DOHH2 (cell line): ENCODE measurements at regions not wholly inside any gene's neighbourhood (a gene's known extent, or its start where the extent isn't known, plus 50 kb on each side); places are given as distances from the start of the nearest gene placed in this dataset.

Experiments used
- H3F3A ChIP-seq: fragments of 200-600 bp; sonication (generic), shearing (Covaris generic); 2 replicates; pipeline ENCODE4 v1.6.0; 2016; ENCODE audit warnings: antibody characterized with exemption, mild to moderate bottlenecking; ENCODE audit not compliant: control insufficient read depth, insufficient read depth
- H3K27ac ChIP-seq: fragments of 200-600 bp; sonication (generic); 2 replicates; pipeline ENCODE4 v1.5.1; 2014; ENCODE audit warnings: low read depth, mild to moderate bottlenecking, low read length, moderate library complexity
- H3K27me3 ChIP-seq: fragments of 200-600 bp; sonication (generic); 2 replicates; pipeline ENCODE4 v1.6.1; 2014; ENCODE audit warnings: mild to moderate bottlenecking, low read length, mixed read lengths; ENCODE audit not compliant: control insufficient read depth
- H3K36me3 ChIP-seq: fragments of 200-600 bp; sonication (generic); 2 replicates; pipeline ENCODE4 v1.6.1; 2014; ENCODE audit warnings: mild to moderate bottlenecking, low read length, moderate library complexity, mixed read lengths; ENCODE audit not compliant: control insufficient read depth
- H3K4me1 ChIP-seq: fragments of 200-600 bp; sonication (generic); 2 replicates; pipeline ENCODE4 v1.6.1; 2014; ENCODE audit warnings: mild to moderate bottlenecking, low read length, mixed read lengths; ENCODE audit not compliant: control insufficient read depth
- H3K4me2 ChIP-seq: fragments of 200-600 bp; sonication (generic); 2 replicates; pipeline ENCODE4 v1.6.0; 2014; ENCODE audit warnings: mild to moderate bottlenecking, low read length, moderate library complexity
- H3K4me3 ChIP-seq: fragments of 200-600 bp; sonication (generic); 2 replicates; pipeline ENCODE4 v1.5.1; 2014; ENCODE audit warnings: mild to moderate bottlenecking, low read length, mixed read lengths
- H3K79me2 ChIP-seq: fragments of 200-600 bp; sonication (generic); 2 replicates; pipeline ENCODE4 v1.6.1; 2014; ENCODE audit warnings: mild to moderate bottlenecking, low read length, mixed read lengths; ENCODE audit not compliant: control insufficient read depth
- H3K9me2 ChIP-seq: fragments of 200-600 bp; sonication (generic); replicated peaks from 2 replicates; pipeline ENCODE4 v1.6.1; 2014; ENCODE audit warnings: mild to moderate bottlenecking, low read length, mixed read lengths; ENCODE audit not compliant: control insufficient read depth
- H3K9me3 ChIP-seq: fragments of 200-600 bp; sonication (generic); 2 replicates; pipeline ENCODE4 v1.6.1; 2014; ENCODE audit warnings: antibody characterized with exemption, low read length, mixed read lengths; ENCODE audit not compliant: control insufficient read depth, insufficient read depth
- H4K20me1 ChIP-seq: fragments of 200-600 bp; sonication (generic); 2 replicates; pipeline ENCODE4 v1.6.0; 2014; ENCODE audit warnings: low read depth, mild to moderate bottlenecking, antibody characterized with exemption, low read length, moderate library complexity; ENCODE audit not compliant: control insufficient read depth, insufficient read depth
- EZH2phosphoT487 ChIP-seq: fragments of 200-600 bp; sonication (generic); IDR thresholded peaks from 2 replicates; pipeline ENCODE4 v1.6.1; 2017; ENCODE audit warnings: borderline replicate concordance, mild to moderate bottlenecking, antibody characterized with exemption, low read length, moderate library complexity, mixed read lengths
- TF ChIP-seq, protein P1 (sequence below): fragments of 200-600 bp; sonication (generic); IDR thresholded peaks from one replicate; pipeline ENCODE4 v1.5.1; 2014; ENCODE audit warnings: antibody characterized with exemption, mild to moderate bottlenecking, low read depth, low read length; ENCODE audit not compliant: poor library complexity, severe bottlenecking

DNA sequence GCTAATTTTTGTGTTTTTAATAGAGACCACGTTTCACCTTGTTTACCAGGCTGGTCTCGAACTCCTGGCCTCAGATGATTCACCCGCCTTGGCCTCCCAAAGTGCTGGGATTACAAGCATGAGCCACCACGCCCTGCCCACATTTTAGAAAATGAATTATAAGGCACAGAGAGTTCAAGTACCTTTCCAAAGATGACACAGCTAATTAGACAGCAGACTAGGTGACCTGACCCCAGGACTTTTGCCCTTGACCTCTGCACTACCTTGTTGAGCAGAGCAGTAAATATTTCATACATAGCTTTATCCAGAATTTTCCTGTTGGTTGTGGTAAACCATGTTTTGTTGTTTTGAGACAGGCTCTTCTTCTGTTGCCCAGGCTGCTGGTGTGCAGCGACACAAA is 131.3 kb upstream of the KCTD7 start:
- H3F3A ChIP-seq = peaks cover 3% of the 10 kb centered on the region; the same call in 1 of the 2 replicates
- H3K9me3 ChIP-seq = no peaks in the 10 kb centered on the region
- no peak overlapping the region for H3K27ac ChIP-seq
- H4K20me1 ChIP-seq = no peaks in the 10 kb centered on the region
- peaks cover 3% of the 10 kb centered on the region for H3K36me3 ChIP-seq
- TF ChIP-seq EZH2phosphoT487 = no peak
- TF ChIP-seq, protein P1, sequence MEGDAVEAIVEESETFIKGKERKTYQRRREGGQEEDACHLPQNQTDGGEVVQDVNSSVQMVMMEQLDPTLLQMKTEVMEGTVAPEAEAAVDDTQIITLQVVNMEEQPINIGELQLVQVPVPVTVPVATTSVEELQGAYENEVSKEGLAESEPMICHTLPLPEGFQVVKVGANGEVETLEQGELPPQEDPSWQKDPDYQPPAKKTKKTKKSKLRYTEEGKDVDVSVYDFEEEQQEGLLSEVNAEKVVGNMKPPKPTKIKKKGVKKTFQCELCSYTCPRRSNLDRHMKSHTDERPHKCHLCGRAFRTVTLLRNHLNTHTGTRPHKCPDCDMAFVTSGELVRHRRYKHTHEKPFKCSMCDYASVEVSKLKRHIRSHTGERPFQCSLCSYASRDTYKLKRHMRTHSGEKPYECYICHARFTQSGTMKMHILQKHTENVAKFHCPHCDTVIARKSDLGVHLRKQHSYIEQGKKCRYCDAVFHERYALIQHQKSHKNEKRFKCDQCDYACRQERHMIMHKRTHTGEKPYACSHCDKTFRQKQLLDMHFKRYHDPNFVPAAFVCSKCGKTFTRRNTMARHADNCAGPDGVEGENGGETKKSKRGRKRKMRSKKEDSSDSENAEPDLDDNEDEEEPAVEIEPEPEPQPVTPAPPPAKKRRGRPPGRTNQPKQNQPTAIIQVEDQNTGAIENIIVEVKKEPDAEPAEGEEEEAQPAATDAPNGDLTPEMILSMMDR = no peak
- H3K4me3 ChIP-seq = no peak overlapping the region
- no peaks in the 10 kb centered on the region for H3K9me2 ChIP-seq
- H3K27me3 ChIP-seq = no peaks in the 10 kb centered on the region
- H3K4me2 ChIP-seq = no peak overlapping the region
- peaks cover 16% of the 10 kb centered on the region for H3K79me2 ChIP-seq
- peaks cover 10% of the 10 kb centered on the region for H3K4me1 ChIP-seq

DNA sequence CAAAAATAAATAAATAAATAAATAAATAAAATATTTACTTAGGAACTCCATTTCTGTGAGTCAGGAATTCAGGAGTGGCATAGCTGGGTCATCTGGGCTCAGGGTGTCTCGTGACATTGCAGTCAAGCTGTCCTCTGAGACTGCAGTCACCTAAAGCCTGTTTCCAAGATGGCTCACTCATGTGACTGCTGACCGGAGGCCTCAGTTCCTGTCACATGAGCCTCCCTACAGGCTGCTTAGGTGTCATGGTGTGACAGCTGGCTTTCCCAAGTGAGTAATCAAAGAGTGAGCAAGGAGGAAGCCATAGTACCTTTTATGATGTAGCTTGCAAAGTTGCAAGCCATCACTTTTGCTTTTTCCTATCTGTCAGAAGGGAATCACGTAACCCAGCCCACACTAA is 128.6 kb upstream of the KCTD7 start:
- TF ChIP-seq, protein P1 = no peak
- no peak for TF ChIP-seq EZH2phosphoT487

DNA sequence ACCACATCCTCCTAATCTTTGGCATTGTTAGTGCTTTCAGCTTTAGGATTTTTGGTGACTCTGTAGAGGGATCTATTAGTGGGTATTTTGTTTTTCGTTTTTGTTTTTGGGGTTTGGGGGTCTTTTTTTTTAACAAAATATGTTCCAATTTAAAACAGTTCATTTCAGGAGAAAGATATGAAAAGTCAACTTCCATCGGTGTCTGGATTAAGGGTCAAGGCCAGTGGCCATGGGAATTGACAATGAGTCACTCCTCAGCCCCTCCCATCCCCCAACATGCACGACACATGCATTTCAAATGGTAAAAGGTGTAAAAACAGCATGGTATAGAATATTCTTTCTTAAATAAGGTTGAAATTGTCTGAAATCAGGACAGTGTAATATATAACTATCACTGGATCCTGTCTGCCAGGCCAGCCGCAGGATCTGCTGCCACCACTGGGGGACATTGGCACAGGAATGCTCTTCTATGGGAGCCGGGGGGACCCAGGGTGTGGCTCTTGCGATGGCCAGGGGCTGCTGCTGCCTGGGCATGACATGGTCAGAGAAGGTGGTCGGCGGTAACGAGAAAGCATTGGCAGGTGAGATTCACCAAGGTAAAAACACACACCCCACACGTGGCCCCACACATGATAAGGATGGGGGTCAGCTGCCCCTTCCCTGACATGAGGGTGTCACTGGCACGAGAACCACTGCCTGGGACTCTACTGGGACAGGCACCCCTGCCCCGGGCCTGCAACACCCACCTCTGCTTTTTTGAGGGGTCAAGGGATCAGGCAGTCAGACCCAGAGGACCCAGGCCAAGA is 126.2 kb upstream of the KCTD7 start:
- Histone ChIP-seq H3K4me1 (no peaks in the 10 kb centered on the region), H3K4me2 (no peak overlapping the region), H3K79me2 (no peaks in the 10 kb centered on the region), H4K20me1 (no peaks in the 10 kb centered on the region), H3K4me3 (no peak overlapping the region), H3F3A (no peaks in the 10 kb centered on the region), H3K27me3 (no peaks in the 10 kb centered on the region), H3K36me3 (no peaks in the 10 kb centered on the region), H3K9me3 (no peaks in the 10 kb centered on the region), H3K9me2 (no peaks in the 10 kb centered on the region), H3K27ac (no peak overlapping the region)
- TF ChIP-seq, protein P1 = no peak

More for the DNA sequence above, 128.6 kb upstream of the KCTD7 start:
- Histone ChIP-seq H4K20me1 (no peaks in the 10 kb centered on the region), H3K4me2 (no peak overlapping the region), H3K27ac (no peak overlapping the region), H3K4me3 (no peak overlapping the region), H3K9me3 (no peaks in the 10 kb centered on the region), H3K36me3 (peaks cover 3% of the 10 kb centered on the region; the same call in 1 of the 2 replicates), H3K9me2 (no peaks in the 10 kb centered on the region), H3F3A (peaks cover 3% of the 10 kb centered on the region; the same call in 1 of the 2 replicates), H3K27me3 (no peaks in the 10 kb centered on the region), H3K79me2 (no peaks in the 10 kb centered on the region), H3K4me1 (no peaks in the 10 kb centered on the region)
